CD4-positive, alpha-beta T cell (primary cell): ENCODE measurements at regions not wholly inside any gene's neighbourhood (a gene's known extent, or its start where the extent isn't known, plus 50 kb on each side); places are given as distances from the start of the nearest gene placed in this dataset.
A peak's percentile ranks its signal among the peaks of the same experiment; 100 is the strongest.

Source experiments
- ATAC-seq: fragments of 200-7000 bp; cut with Tn5 transposase; one replicate; pipeline ENCODE4 v1.10.0; 2022; ENCODE audit warnings: mild to moderate bottlenecking; ENCODE audit not compliant: poor library complexity
- CTCF ChIA-PET: fragments of 350-600 bp; sonication (Branson Sonifier 250); formaldehyde crosslinking; loops from one replicate; lab custom pipeline; 2021; ENCODE audit warnings: antibody characterized with exemption, inconsistent platforms; lab: Charles Lee
- POLR2A ChIA-PET: fragments of 350-600 bp; sonication (Branson Sonifier 250); formaldehyde crosslinking; loops from one replicate; lab custom pipeline; 2021; ENCODE audit warnings: antibody characterized with exemption, inconsistent platforms; lab: Charles Lee
- DNase-seq, 14 experiments: peaks; one replicate each; pipeline ENCODE4 v3.0.0-alpha.2; 2013 to 2020; ENCODE audit warnings: mixed read lengths in 2 of 14
- H3K27ac ChIP-seq, 2 donors: one replicate each; pipeline versions ENCODE4 v1.5.1 to v1.7.0; 2013; ENCODE audit warnings: low read length in 2 of 2, low read depth in 1 of 2, mild to moderate bottlenecking in 1 of 2
- H3K27me3 ChIP-seq, 2 experiments: 1 replicate in 1 of 2; 2 replicates in 1 of 2; pipeline versions ENCODE4 v1.6.1 to v1.7.0; 2013; ENCODE audit warnings: low read length in 2 of 2, control low read depth in 1 of 2, mild to moderate bottlenecking in 1 of 2, moderate library complexity in 1 of 2; ENCODE audit not compliant: insufficient read depth in 2 of 2, control insufficient read depth in 1 of 2
- H3K36me3 ChIP-seq: one replicate; pipeline ENCODE4 v1.6.1; 2013; ENCODE audit warnings: low read length, control low read depth; ENCODE audit not compliant: insufficient read depth
- H3K4me1 ChIP-seq: one replicate; pipeline ENCODE4 v1.6.1; 2013; ENCODE audit warnings: low read length, control low read depth; ENCODE audit not compliant: insufficient read depth
- H3K4me3 ChIP-seq: one replicate; pipeline ENCODE4 v1.5.1; 2013; ENCODE audit warnings: mild to moderate bottlenecking, low read length, moderate library complexity
- H3K9me3 ChIP-seq, 2 experiments: 1 replicate in 1 of 2; 2 replicates in 1 of 2; pipeline versions ENCODE4 v1.6.1 to v1.7.0; 2013; ENCODE audit warnings: low read length in 2 of 2, mild to moderate bottlenecking in 2 of 2, control low read depth in 1 of 2, moderate library complexity in 1 of 2; ENCODE audit not compliant: control insufficient read depth in 1 of 2, insufficient read depth in 1 of 2
- H3K27ac Mint-ChIP-seq: one replicate; pipeline ENCODE4 v1.8.0; 2020; ENCODE audit warnings: mixed read lengths
- H3K27me3 Mint-ChIP-seq: one replicate; pipeline ENCODE4 v1.8.0; 2021; ENCODE audit warnings: mixed read lengths
- H3K36me3 Mint-ChIP-seq: one replicate; pipeline ENCODE4 v1.8.0; 2021; ENCODE audit warnings: low read depth, mixed read lengths
- H3K4me1 Mint-ChIP-seq: one replicate; pipeline ENCODE4 v1.8.0; 2021; ENCODE audit warnings: low read depth, mixed read lengths
- H3K4me3 Mint-ChIP-seq: one replicate; pipeline ENCODE4 v1.8.0; 2020; ENCODE audit warnings: mild to moderate bottlenecking, mixed read lengths
- H3K9me3 Mint-ChIP-seq: one replicate; pipeline ENCODE4 v1.8.0; 2020; ENCODE audit warnings: mixed read lengths
- CTCF ChIP-seq: fragments of 200-600 bp; IDR thresholded peaks from one replicate; pipeline ENCODE4 v1.8.0; 2022; ENCODE audit warnings: antibody characterized with exemption, mild to moderate bottlenecking
- intact Hi-C, 2 experiments: fragments of 100-400 bp; cut with DNase I in 1 of 2; cut with micrococcal nuclease in 1 of 2; formaldehyde crosslinking; loops; one replicate each; pipeline versions ENCODE4 v1.15.1 to v1.9.0; 2023 to 2025; cut with DNase I, micrococcal nuclease

- no peaks in the 10 kb centered on the region for H3K27me3 Mint-ChIP-seq
- intact Hi-C loops = no loop called here
- Histone ChIP-seq H3K27ac (no peak overlapping the region), H3K27me3 (no peaks in the 10 kb centered on the region), H3K4me1 (peaks cover 2% of the 10 kb centered on the region), H3K9me3 (peaks cover 0 to 5% of the 10 kb centered on the region in 2 experiments), H3K36me3 (no peaks in the 10 kb centered on the region), H3K4me3 (no peak overlapping the region)
- no peak overlapping the region for H3K27ac Mint-ChIP-seq
- TF ChIP-seq CTCF = no peak
- no peak overlapping the region for H3K4me3 Mint-ChIP-seq
- peaks cover 23% of the 10 kb centered on the region for H3K4me1 Mint-ChIP-seq
- ChIA-PET CTCF (no interaction called here), POLR2A (interaction anchor here (0.8 kb wide), 1 partner anchor 680 kb away, joined by 3 read pairs; no protein-coding TSS in a partner anchor)
- peaks cover 3% of the 10 kb centered on the region for H3K9me3 Mint-ChIP-seq
- DNase-seq (no peak), ATAC-seq (no peak)
- no peaks in the 10 kb centered on the region for H3K36me3 Mint-ChIP-seq
These were observed 207.3 kb upstream of the OR4E1 start for GRCh38 chr14:21880918-21881317.

DNA sequence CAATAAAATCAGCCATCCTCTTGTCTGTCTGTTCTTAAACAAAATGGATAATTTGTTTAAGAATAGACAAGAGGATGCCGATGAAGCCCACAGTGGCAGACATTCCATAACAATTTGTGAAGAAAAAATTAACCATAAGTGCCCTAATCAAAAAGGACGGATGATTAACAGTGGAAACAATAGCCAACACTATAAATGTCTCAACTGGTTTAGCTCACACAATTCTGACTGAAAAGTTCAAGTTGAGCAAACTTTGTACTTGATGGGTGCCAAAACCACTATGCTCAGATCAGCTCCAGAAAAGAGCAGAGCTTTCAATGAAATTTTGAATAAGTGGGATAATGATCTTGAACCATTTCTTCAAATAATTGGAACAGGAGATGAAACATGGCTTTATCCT, 202.2 kb upstream of the OR4E1 start:
- no peaks in the 10 kb centered on the region for H3K9me3 Mint-ChIP-seq
- POLR2A ChIA-PET = interaction anchor here (1.1 kb wide), 1 partner anchor 38 kb away, joined by 3 read pairs; no protein-coding TSS in a partner anchor
- no peaks in the 10 kb centered on the region for H3K9me3 ChIP-seq
- H3K4me1 Mint-ChIP-seq = peaks cover 45% of the 10 kb centered on the region
- H3K36me3 ChIP-seq = no peaks in the 10 kb centered on the region
- peak overlapping the region; percentile 89 for H3K27ac Mint-ChIP-seq
- no peaks in the 10 kb centered on the region for H3K27me3 Mint-ChIP-seq
- H3K36me3 Mint-ChIP-seq = no peaks in the 10 kb centered on the region
- H3K4me3 Mint-ChIP-seq = no peak overlapping the region
- peak overlapping the region in 1 of 2 donors; percentile 16 for H3K27ac ChIP-seq
- peaks cover 20% of the 10 kb centered on the region for H3K4me1 ChIP-seq
- no peak overlapping the region for H3K4me3 ChIP-seq
- no peaks in the 10 kb centered on the region for H3K27me3 ChIP-seq
- CTCF ChIA-PET = no interaction called here
- TF ChIP-seq CTCF = no peak
- DNase-seq (no peak), ATAC-seq (no peak)
- intact Hi-C loops = no loop called here

DNA sequence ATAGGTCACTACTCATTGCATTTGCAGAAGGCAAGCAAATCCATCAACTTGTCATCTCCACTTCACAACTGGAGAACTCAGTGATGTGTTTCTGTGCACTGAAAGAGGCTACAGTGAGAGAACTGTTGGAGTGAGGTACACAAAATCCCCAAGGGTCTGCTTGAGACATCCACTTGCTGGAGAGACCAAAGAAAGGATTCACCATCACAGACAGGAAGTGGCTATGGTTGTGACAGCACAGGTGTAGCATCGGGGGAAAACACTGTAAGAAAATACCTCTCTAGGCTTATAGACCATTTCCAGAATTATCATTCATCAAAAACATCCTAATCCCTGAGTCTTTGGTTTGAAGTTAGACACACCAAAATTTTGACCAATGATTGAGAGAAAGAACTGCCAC, 201.3 kb upstream of the OR4E1 start:
- TF ChIP-seq CTCF = no peak
- Histone ChIP-seq H3K27me3 (no peaks in the 10 kb centered on the region), H3K27ac (peak overlapping the region; percentile 26 to 30), H3K4me1 (peaks cover 20% of the 10 kb centered on the region), H3K36me3 (no peaks in the 10 kb centered on the region), H3K4me3 (peak overlapping the region; percentile 21), H3K9me3 (no peaks in the 10 kb centered on the region)
- H3K4me1 Mint-ChIP-seq = peaks cover 44% of the 10 kb centered on the region
- peak; percentile 85 for ATAC-seq
- H3K4me3 Mint-ChIP-seq = peak overlapping the region; percentile 74
- intact Hi-C loops = loop anchor here in 1 of 2 experiments (5.0 kb wide), 1 partner anchor 57 kb away; no protein-coding TSS in a partner anchor
- ChIA-PET POLR2A (interaction anchor here (0.6 to 1.5 kb wide), 4 partner anchors 12 to 681 kb away, joined by 3 to 4 read pairs (median 3); no protein-coding TSS in a partner anchor), CTCF (interaction anchor here (0.6 kb wide), 1 partner anchor 50 kb away, joined by 3 read pairs; no protein-coding TSS in a partner anchor)
- H3K27ac Mint-ChIP-seq = peak overlapping the region; percentile 89
- no peaks in the 10 kb centered on the region for H3K36me3 Mint-ChIP-seq
- no peaks in the 10 kb centered on the region for H3K9me3 Mint-ChIP-seq
- no peaks in the 10 kb centered on the region for H3K27me3 Mint-ChIP-seq
- DNase-seq = peak in 4 of 14 experiments; percentile 22 to 64 (median 56)
